GM12874 (cell line): ENCODE measurements at regions not wholly inside any gene's neighbourhood (a gene's known extent, or its start where the extent isn't known, plus 50 kb on each side); places are given as distances from the start of the nearest gene placed in this dataset.

ENCODE experiments used
- CTCF ChIP-seq: IDR thresholded peaks from 2 replicates; pipeline ENCODE4 v1.5.1; 2011; ENCODE audit warnings: low read depth, mild to moderate bottlenecking, control low read depth, low read length, moderate library complexity; ENCODE audit not compliant: insufficient read depth

- no peak for TF ChIP-seq CTCF
These were observed 411.8 kb downstream of the PLPP3 start for GRCh38 chr1:56167596-56167995.

- TF ChIP-seq CTCF, result no peak
These were observed 418.5 kb downstream of the PLPP3 start for GRCh38 chr1:56160773-56161315.

GRCh38 chr1:56156971-56157876 lies 422.1 kb downstream of the PLPP3 start:
- TF ChIP-seq CTCF, result no peak

- TF ChIP-seq CTCF, result no peak
These were observed 426.1 kb downstream of the PLPP3 start for GRCh38 chr1:56153276-56153675.

GRCh38 chr1:56152635-56153034 lies 426.7 kb downstream of the PLPP3 start:
- no peak for TF ChIP-seq CTCF

- TF ChIP-seq CTCF, result no peak
These were observed 428.0 kb downstream of the PLPP3 start for GRCh38 chr1:56151402-56151801.

GRCh38 chr1:56150441-56151215 lies 428.7 kb downstream of the PLPP3 start:
- TF ChIP-seq CTCF, result no peak
